ENCODE measurements at regions not wholly inside any gene's neighbourhood (a gene's known extent, or its start where the extent isn't known, plus 50 kb on each side); places are given as distances from the start of the nearest gene placed in this dataset.

DNA sequence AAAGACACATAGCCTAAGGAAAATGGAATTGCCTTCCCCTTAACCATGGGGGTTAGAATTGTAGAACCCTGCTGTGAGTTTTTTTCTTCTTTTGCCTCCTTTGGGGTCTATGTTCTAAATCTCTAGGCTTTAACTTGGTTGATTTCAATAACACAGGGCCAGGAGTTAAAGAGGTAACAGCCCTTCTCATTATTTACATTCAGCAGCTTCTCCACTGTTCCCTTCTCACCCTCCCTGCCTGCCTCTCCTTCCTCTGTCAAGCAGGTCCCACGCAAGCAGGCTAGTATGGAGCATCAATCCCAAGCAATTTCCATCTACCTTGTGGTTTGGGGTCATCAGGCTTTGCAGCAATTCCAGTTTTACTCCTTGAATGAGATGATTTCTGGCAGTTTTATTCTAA, 236.1 kb upstream of the G2E3 start:
- TF ChIP-seq, protein P1, sequence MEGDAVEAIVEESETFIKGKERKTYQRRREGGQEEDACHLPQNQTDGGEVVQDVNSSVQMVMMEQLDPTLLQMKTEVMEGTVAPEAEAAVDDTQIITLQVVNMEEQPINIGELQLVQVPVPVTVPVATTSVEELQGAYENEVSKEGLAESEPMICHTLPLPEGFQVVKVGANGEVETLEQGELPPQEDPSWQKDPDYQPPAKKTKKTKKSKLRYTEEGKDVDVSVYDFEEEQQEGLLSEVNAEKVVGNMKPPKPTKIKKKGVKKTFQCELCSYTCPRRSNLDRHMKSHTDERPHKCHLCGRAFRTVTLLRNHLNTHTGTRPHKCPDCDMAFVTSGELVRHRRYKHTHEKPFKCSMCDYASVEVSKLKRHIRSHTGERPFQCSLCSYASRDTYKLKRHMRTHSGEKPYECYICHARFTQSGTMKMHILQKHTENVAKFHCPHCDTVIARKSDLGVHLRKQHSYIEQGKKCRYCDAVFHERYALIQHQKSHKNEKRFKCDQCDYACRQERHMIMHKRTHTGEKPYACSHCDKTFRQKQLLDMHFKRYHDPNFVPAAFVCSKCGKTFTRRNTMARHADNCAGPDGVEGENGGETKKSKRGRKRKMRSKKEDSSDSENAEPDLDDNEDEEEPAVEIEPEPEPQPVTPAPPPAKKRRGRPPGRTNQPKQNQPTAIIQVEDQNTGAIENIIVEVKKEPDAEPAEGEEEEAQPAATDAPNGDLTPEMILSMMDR (IDR thresholded peaks at IDR 0.05): no peak
- no peak for TF ChIP-seq POLR2A (IDR thresholded peaks at IDR 0.05)

Data from esophagus squamous epithelium (tissue), 4 donors.